Esophagus squamous epithelium (tissue), 5 donors: ENCODE measurements at regions not wholly inside any gene's neighbourhood (a gene's known extent, or its start where the extent isn't known, plus 50 kb on each side); places are given as distances from the start of the nearest gene placed in this dataset.

Experiments used
- DNase-seq: peaks from one replicate; lab custom pipeline; 2025; lab: John Stamatoyannopoulos, UW
- H3K27ac ChIP-seq, 4 donors: fragments of 200-600 bp; sonication (generic); one replicate each; pipeline ENCODE4 v1.5.1; 2016 to 2019; ENCODE audit warnings: mild to moderate bottlenecking in 1 of 4
- H3K27me3 ChIP-seq, 4 donors: fragments of 200-600 bp; sonication (generic); 1 replicate in 3 of 4; 2 replicates in 1 of 4; pipeline versions ENCODE4 v1.5.1 to v1.6.0; 2017 to 2021; ENCODE audit warnings: antibody characterized with exemption in 1 of 4
- H3K36me3 ChIP-seq, 3 donors: fragments of 200-600 bp; sonication (generic); one replicate each; pipeline ENCODE4 v1.5.1; 2016 to 2019
- H3K4me1 ChIP-seq, 3 donors: fragments of 200-600 bp; sonication (generic); one replicate each; pipeline ENCODE4 v1.5.1; 2017 to 2019
- H3K4me3 ChIP-seq, 4 donors: fragments of 200-600 bp; sonication (generic); 1 replicate in 3 of 4; 2 replicates in 1 of 4; pipeline ENCODE4 v1.5.1; 2016 to 2019; ENCODE audit warnings: mild to moderate bottlenecking in 2 of 4, moderate library complexity in 1 of 4
- H3K9me3 ChIP-seq, 3 donors: fragments of 200-600 bp; sonication (generic); one replicate each; pipeline ENCODE4 v1.5.1; 2016 to 2019
- POLR2A ChIP-seq, 4 donors: fragments of 450-650 bp; IDR thresholded peaks; one replicate each; pipeline ENCODE4 v1.6.1; 2017; ENCODE audit warnings: antibody characterized with exemption in 4 of 4, mild to moderate bottlenecking in 4 of 4, moderate library complexity in 3 of 4
- WGBS, 2 donors: methylation state at CpG; one replicate each; pipeline ENCODE4 v1.1.5; 2018; 5-methylcytosine and 5-hydroxymethylcytosine counted together
- intact Hi-C: fragments of 100-400 bp; cut with DNase I; formaldehyde crosslinking; loops from one replicate; pipeline ENCODE4 v1.15.0; 2022
- TF ChIP-seq, protein P1 (sequence below), 6 experiments: fragments of 450-650 bp in 4 of 6; fragments of 200-600 bp in 2 of 6; sonication (generic) in 2 of 6; IDR thresholded peaks; one replicate each; pipeline ENCODE4 v1.5.1; 2016 to 2019; ENCODE audit warnings: antibody characterized with exemption in 6 of 6, mild to moderate bottlenecking in 4 of 6, moderate library complexity in 4 of 6
- donor health status: DM: yes; HTN: yes; CAD: no.

DNA sequence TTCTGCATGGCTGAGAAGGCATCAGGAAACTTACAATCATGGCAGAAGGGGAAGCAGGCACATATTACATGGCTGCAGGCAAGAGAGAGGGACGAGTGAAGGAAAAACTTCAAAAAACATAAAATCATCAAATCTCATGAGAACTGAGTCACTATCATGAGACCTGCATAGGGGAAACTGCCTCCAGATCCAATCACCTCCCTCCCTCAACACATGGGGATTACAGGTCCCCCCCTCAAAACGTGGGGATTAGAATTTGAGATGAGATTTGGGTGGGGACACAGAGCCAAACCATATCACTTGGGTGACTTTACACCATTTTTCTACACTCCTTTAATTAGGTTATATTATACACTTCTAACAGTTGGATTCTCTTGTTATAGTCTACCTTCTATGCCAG, 490.7 kb upstream of the KCND2 start:
- H3K4me1 ChIP-seq: no peaks in the 10 kb centered on the region
- TF ChIP-seq, protein P1, sequence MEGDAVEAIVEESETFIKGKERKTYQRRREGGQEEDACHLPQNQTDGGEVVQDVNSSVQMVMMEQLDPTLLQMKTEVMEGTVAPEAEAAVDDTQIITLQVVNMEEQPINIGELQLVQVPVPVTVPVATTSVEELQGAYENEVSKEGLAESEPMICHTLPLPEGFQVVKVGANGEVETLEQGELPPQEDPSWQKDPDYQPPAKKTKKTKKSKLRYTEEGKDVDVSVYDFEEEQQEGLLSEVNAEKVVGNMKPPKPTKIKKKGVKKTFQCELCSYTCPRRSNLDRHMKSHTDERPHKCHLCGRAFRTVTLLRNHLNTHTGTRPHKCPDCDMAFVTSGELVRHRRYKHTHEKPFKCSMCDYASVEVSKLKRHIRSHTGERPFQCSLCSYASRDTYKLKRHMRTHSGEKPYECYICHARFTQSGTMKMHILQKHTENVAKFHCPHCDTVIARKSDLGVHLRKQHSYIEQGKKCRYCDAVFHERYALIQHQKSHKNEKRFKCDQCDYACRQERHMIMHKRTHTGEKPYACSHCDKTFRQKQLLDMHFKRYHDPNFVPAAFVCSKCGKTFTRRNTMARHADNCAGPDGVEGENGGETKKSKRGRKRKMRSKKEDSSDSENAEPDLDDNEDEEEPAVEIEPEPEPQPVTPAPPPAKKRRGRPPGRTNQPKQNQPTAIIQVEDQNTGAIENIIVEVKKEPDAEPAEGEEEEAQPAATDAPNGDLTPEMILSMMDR (IDR thresholded peaks at IDR 0.05): no peak
- TF ChIP-seq POLR2A (IDR thresholded peaks at IDR 0.05): no peak
- intact Hi-C loops: no loop called here
- no peaks in the 10 kb centered on the region for H3K9me3 ChIP-seq
- H3K36me3 ChIP-seq: no peaks in the 10 kb centered on the region
- no peak for DNase-seq
- no peak overlapping the region for H3K4me3 ChIP-seq
- WGBS, 2 donors: 35 to 42% methylated on average over 2 of the region's 2 CpGs
- H3K27ac ChIP-seq: no peak overlapping the region
- no peaks in the 10 kb centered on the region for H3K27me3 ChIP-seq

GRCh38 chr7:119783799-119784198, 489.2 kb upstream of the KCND2 start:
- 13 to 38% methylated on average over 1 of the region's 1 CpG for WGBS, 2 donors
- DNase-seq: no peak
- no peaks in the 10 kb centered on the region for H3K9me3 ChIP-seq
- TF ChIP-seq, protein P1 (IDR thresholded peaks at IDR 0.05): no peak
- TF ChIP-seq POLR2A (IDR thresholded peaks at IDR 0.05): no peak
- intact Hi-C loops: no loop called here
- H3K27me3 ChIP-seq: no peaks in the 10 kb centered on the region
- H3K36me3 ChIP-seq: no peaks in the 10 kb centered on the region
- no peaks in the 10 kb centered on the region for H3K4me1 ChIP-seq
- no peak overlapping the region for H3K4me3 ChIP-seq
- H3K27ac ChIP-seq: no peak overlapping the region

- Histone ChIP-seq H3K9me3 (no peaks in the 10 kb centered on the region), H3K4me3 (no peak overlapping the region), H3K36me3 (no peaks in the 10 kb centered on the region), H3K4me1 (no peaks in the 10 kb centered on the region), H3K27ac (no peak overlapping the region), H3K27me3 (no peaks in the 10 kb centered on the region)
- 74 to 77% methylated on average over 6 of the region's 6 CpGs for WGBS, 2 donors
- intact Hi-C loops: no loop called here
- TF ChIP-seq, protein P1 (IDR thresholded peaks at IDR 0.05): no peak
- no peak for TF ChIP-seq POLR2A (IDR thresholded peaks at IDR 0.05)
- no peak for DNase-seq
Measured at GRCh38 chr7:119802147-119802546, 470.8 kb upstream of the KCND2 start.

DNA sequence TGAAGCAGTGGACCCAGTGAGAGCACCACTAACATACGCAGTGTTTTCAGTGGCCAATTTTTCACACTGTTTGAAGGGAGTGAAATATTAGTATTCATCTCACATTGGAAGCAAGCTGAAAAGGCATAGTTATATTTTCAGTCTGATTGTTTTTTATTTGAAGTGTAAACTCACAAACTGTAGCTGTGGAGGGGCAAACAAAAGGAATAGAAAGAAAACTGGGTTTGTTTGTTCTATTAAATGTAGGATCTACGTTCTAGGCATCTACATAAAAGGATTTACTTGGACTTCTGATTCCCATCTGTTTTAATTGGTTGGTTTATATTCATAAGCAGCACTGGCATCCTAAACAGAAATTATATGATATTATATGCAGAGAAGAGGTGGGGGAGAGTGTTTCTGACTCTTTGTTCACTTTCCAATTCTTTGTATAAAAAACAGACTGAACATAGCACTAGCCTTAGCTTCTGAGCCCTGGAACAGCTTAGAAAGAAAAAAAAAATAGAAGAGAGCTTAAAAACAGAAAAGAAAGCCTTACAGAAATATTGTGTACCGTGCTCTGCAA, 447.8 kb upstream of the KCND2 start:
- TF ChIP-seq POLR2A (IDR thresholded peaks at IDR 0.05): no peak
- TF ChIP-seq, protein P1 (IDR thresholded peaks at IDR 0.05): no peak
- WGBS, 2 donors: 37 to 39% methylated on average over 3 of the region's 3 CpGs
- peaks cover 0 to 5% (median 5%) of the 10 kb centered on the region in 3 donors for H3K9me3 ChIP-seq
- DNase-seq: no peak
- intact Hi-C loops: no loop called here
- H3K36me3 ChIP-seq: no peaks in the 10 kb centered on the region
- H3K4me1 ChIP-seq: no peaks in the 10 kb centered on the region
- H3K27me3 ChIP-seq: no peaks in the 10 kb centered on the region
- H3K4me3 ChIP-seq: no peak overlapping the region
- no peak overlapping the region for H3K27ac ChIP-seq

DNA sequence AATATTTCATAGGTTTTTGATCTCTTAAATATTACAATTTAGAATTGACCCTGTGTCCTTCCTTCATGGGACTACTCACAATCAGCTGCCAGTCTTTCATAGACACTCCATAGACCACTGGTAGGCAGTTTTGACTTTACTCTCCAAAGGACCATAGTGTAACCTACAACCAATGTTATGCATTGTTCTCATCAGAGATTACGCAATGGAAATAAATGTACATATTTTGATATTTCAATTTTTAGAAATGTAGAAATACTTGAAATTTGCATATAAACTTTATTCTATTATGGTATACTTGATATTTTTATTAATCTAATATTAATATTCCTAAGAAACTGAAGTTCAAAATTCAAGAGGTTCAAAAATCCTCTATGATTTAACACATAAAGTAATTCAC, 446.4 kb upstream of the KCND2 start:
- peaks cover 0 to 2% (median 0%) of the 10 kb centered on the region in 3 donors for H3K9me3 ChIP-seq
- H3K4me1 ChIP-seq: no peaks in the 10 kb centered on the region
- no peak overlapping the region for H3K4me3 ChIP-seq
- no peaks in the 10 kb centered on the region for H3K36me3 ChIP-seq
- no peak for DNase-seq
- TF ChIP-seq, protein P1 (IDR thresholded peaks at IDR 0.05): no peak
- H3K27ac ChIP-seq: no peak overlapping the region
- no peaks in the 10 kb centered on the region for H3K27me3 ChIP-seq
- intact Hi-C loops: no loop called here
- 97 to 100% methylated on average over 1 of the region's 1 CpG for WGBS, 2 donors
